GM12865 (cell line): ENCODE measurements at regions not wholly inside any gene's neighbourhood (a gene's known extent, or its start where the extent isn't known, plus 50 kb on each side); places are given as distances from the start of the nearest gene placed in this dataset.
"Not testable (repeated sequence)": the region's sequence is repeated elsewhere in the genome, so short reads cannot be mapped to it uniquely, and the experiment has no call there.

Experiments
- DNase-seq: peaks from one replicate; pipeline ENCODE4 v3.0.0; 2010; ENCODE audit warnings: low read depth
- H3K4me3 ChIP-seq: 2 replicates; pipeline ENCODE4 v1.5.1; 2011; ENCODE audit warnings: mild to moderate bottlenecking, low read depth, low read length, control low read depth
- CTCF ChIP-seq: IDR thresholded peaks from 2 replicates; pipeline ENCODE4 v1.5.1; 2011; ENCODE audit warnings: low read length, control low read depth, low read depth, inconsistent platforms; ENCODE audit not compliant: insufficient read depth; ENCODE audit errors: missing control alignments

DNA sequence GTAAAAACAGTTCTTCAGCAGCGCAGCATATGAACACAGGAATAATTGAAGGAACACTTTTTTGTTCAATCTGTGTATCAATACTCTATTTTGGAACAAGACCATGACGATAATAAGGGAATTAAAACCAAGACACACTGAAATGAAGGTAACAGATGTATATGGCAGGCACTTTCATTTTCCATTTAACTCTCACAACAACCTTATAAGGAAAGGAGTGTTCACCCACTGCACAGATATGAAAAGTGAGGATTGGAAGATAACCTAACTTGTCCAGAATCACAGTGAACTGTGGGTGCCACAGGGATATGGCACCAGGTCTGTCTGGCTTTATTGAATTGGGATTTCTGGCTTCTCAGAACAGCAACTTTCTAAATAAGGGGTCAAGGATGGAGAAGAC is 153.3 kb downstream of the MID1IP1 start:
- no peak overlapping the region for H3K4me3 ChIP-seq
- TF ChIP-seq CTCF, result no peak
- peak; percentile 11 for DNase-seq

- no peak overlapping the region for H3K4me3 ChIP-seq
- no peak for TF ChIP-seq CTCF
- no peak for DNase-seq
These were observed 158.5 kb downstream of the MID1IP1 start for GRCh38 chrX:38959736-38960135.

GRCh38 chrX:38960137-38960536 is 158.9 kb downstream of the MID1IP1 start:
- H3K4me3 ChIP-seq, result no peak overlapping the region
- no peak for DNase-seq
- TF ChIP-seq CTCF, result no peak

- no peak for TF ChIP-seq CTCF
- DNase-seq, result no peak
- no peak overlapping the region for H3K4me3 ChIP-seq
These were observed 160.7 kb downstream of the MID1IP1 start for GRCh38 chrX:38961936-38962335.

GRCh38 chrX:38963244-38963643 is 162.0 kb downstream of the MID1IP1 start:
- not testable (repeated sequence) for DNase-seq, H3K4me3 ChIP-seq

GRCh38 chrX:38965888-38966287 is 164.6 kb downstream of the MID1IP1 start:
- no peak overlapping the region for H3K4me3 ChIP-seq
- no peak for DNase-seq
- no peak for TF ChIP-seq CTCF

DNA sequence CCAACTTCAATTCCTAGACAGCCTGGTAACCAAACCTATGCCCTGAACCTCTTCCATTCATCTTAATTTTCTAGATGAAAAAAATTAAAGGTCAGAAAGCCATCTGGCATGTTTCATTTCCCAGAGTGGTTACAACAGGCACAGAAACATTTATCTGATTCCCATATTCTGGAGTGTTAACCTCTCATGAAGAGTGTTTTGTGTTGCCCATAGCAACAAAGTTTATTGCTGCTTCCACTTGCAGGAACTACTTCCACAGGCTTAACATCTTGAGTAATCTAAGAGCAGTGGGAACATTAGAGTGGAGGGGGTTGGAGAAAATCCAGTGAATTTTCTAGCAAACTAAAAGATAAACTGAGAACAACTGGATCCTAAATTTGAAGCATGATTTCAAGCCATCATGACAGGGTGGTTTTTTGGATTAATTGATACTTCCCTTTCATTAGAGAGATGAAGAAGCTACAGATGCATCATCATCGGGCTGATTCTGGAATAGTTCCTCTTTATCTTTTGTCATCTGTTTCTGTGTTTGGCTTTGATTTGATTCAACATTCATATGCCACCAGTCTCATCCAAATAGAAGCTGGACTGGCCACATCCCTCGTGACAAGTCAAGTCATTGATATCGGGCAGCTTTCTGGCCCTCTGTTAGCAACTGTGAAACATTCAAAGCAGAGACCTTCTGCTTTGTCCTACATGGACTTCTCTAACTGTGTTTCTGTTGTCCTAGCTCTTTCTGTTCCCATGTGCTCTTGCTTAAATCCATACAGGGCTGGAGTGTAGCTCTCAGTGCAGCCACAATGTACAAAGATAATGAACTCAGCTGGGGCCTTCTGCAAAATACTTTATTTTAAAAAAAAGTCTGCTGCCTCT is 167.3 kb downstream of the MID1IP1 start:
- no peak for DNase-seq
- no peak for TF ChIP-seq CTCF
- no peak overlapping the region for H3K4me3 ChIP-seq
